K562 (cell line): ENCODE measurements at regions not wholly inside any gene's neighbourhood (a gene's known extent, or its start where the extent isn't known, plus 50 kb on each side); places are given as distances from the start of the nearest gene placed in this dataset.

Experiments used
- ATAC-seq: fragments of 200-7000 bp; cut with Tn5 transposase; 3 replicates; pipeline ENCODE4 v1.9.1; 2020; ENCODE audit warnings: moderate library complexity
- BruUV-seq: library from RNA; stranded (reverse); fragments of 400-500 nt; replicated peaks from 2 replicates; lab custom pipeline; 2021; lab: Mats Ljungman, UMichigan
- CTCF ChIA-PET: fragments of 300-600 bp; formaldehyde crosslinking; extraction: SDS; loops from one replicate; lab custom pipeline; 2021; ENCODE audit warnings: low intra/inter-chr PET ratio; lab: Yijun Ruan, JAX
- POLR2A ChIA-PET: fragments of 300-600, 350-650 bp; sonication (Branson Sonifier 250); formaldehyde crosslinking; extraction: SDS; loops from one replicate; lab custom pipeline; 2021; ENCODE audit warnings: antibody characterized with exemption, inconsistent platforms; lab: Yijun Ruan, JAX
- DNase-seq, 4 experiments: peaks; one replicate each; pipeline versions ENCODE4 v3.0.0 to v3.0.0-alpha.2; 2011 to 2018; ENCODE audit warnings: low spot score in 3 of 4, mixed read lengths in 3 of 4; ENCODE audit errors: extremely low read depth in 1 of 4
- FAIRE-seq: peaks from 2 replicates; lab custom pipeline; 2011; peaks lifted over from hg19 to GRCh38; lab: Jason Lieb, UNC
- H2AFZ ChIP-seq: 2 replicates; pipeline ENCODE4 v1.6.0; 2011; ENCODE audit warnings: low read depth, low read length, control low read depth, inconsistent platforms
- H3K27ac ChIP-seq: fragments of 200-600 bp; 3 replicates; pipeline ENCODE4 v1.8.0; 2011; ENCODE audit warnings: low read depth, mild to moderate bottlenecking, control low read depth, inconsistent platforms, low read length, moderate library complexity, mixed read lengths; ENCODE audit errors: extremely low read depth
- H3K27me3 ChIP-seq, 2 experiments: fragments of 300-600 bp in 1 of 2; 2 replicates in 1 of 2; 3 replicates in 1 of 2; pipeline versions ENCODE4 v1.6.0 to v1.8.0; 2011; ENCODE audit warnings: inconsistent platforms in 2 of 2, low read length in 2 of 2, mild to moderate bottlenecking in 1 of 2, mixed read lengths in 1 of 2, moderate library complexity in 1 of 2; ENCODE audit not compliant: control insufficient read depth in 2 of 2, insufficient read depth in 2 of 2
- H3K36me3 ChIP-seq: fragments of 300-600 bp; 3 replicates; pipeline ENCODE4 v1.8.0; 2011; ENCODE audit warnings: mild to moderate bottlenecking, low read length, inconsistent platforms; ENCODE audit not compliant: control insufficient read depth, insufficient read depth
- H3K4me1 ChIP-seq, 2 experiments: fragments of 200-600 bp in 1 of 2; replicated peaks in 1 of 2; 2 replicates in 1 of 2; 3 replicates in 1 of 2; pipeline versions ENCODE4 v1.5.1 to v1.8.0; 2011; ENCODE audit warnings: inconsistent platforms in 2 of 2, low read length in 2 of 2, mild to moderate bottlenecking in 1 of 2, mixed read lengths in 1 of 2, moderate library complexity in 1 of 2; ENCODE audit not compliant: control insufficient read depth in 2 of 2, insufficient read depth in 2 of 2
- H3K4me2 ChIP-seq: 2 replicates; pipeline ENCODE4 v1.6.1; 2011; ENCODE audit warnings: low read length, control low read depth, inconsistent platforms, mixed read lengths; ENCODE audit not compliant: insufficient read depth
- H3K4me3 ChIP-seq: fragments of 200-600 bp; sonication (generic), shearing (Covaris generic); 2 replicates; pipeline ENCODE4 v1.5.1; 2016; ENCODE audit warnings: control low read depth, inconsistent platforms
- H3K79me2 ChIP-seq: fragments of 200-600 bp; 3 replicates; pipeline ENCODE4 v1.8.0; 2011; ENCODE audit warnings: low read length, inconsistent platforms; ENCODE audit not compliant: control insufficient read depth, insufficient read depth
- H3K9ac ChIP-seq, 2 experiments: 2 replicates each; pipeline versions ENCODE4 v1.6.0 to v1.6.1; 2011; ENCODE audit warnings: low read depth in 2 of 2, low read length in 2 of 2, control low read depth in 1 of 2, inconsistent platforms in 1 of 2, mild to moderate bottlenecking in 1 of 2, mixed read lengths in 1 of 2; ENCODE audit not compliant: insufficient read depth in 1 of 2
- H3K9me1 ChIP-seq: one replicate; pipeline ENCODE4 v1.6.0; 2011; ENCODE audit warnings: inconsistent platforms, mild to moderate bottlenecking, low read length, moderate library complexity; ENCODE audit not compliant: control insufficient read depth, insufficient read depth
- H3K9me3 ChIP-seq: replicated peaks from 2 replicates; pipeline ENCODE4 v1.5.1; 2011; ENCODE audit warnings: low read depth, low read length, inconsistent platforms; ENCODE audit not compliant: control insufficient read depth, insufficient read depth
- H4K20me1 ChIP-seq: replicated peaks from 2 replicates; pipeline ENCODE4 v1.6.1; 2011; ENCODE audit warnings: low read length, inconsistent platforms, mixed read lengths; ENCODE audit not compliant: control insufficient read depth, insufficient read depth
- E4F1 ChIP-seq: fragments of 250-450 bp; sonication (Bioruptor Pico); IDR thresholded peaks from 2 replicates; pipeline ENCODE4 v1.5.0; 2021; ENCODE audit warnings: mild to moderate bottlenecking, borderline replicate concordance
- EP400 ChIP-seq: fragments of 450-650 bp; IDR thresholded peaks from 2 replicates; pipeline ENCODE4 v1.6.1; 2017; ENCODE audit warnings: antibody characterized with exemption, mild to moderate bottlenecking, moderate library complexity
- JUND ChIP-seq, 2 experiments: IDR thresholded peaks; 2 replicates in 1 of 2; 3 replicates in 1 of 2; pipeline ENCODE4 v1.6.1; 2011; ENCODE audit warnings: borderline replicate concordance in 2 of 2, low read depth in 2 of 2, low read length in 2 of 2, improper control_type of control experiment in 1 of 2, missing biosample characterization in 1 of 2, missing genetic modification characterization in 1 of 2, missing genetic modification reagents in 1 of 2
- TBP ChIP-seq: optimal IDR thresholded peaks from 2 replicates; pipeline ENCODE3; 2011; ENCODE audit warnings: low read depth, low read length, improper control_type of control experiment
- WGBS: fragments of 100-300 bp; shearing (Covaris generic); methylation state at CpG from one replicate; pipeline ENCODE4 v1.1.6; 2016; ENCODE audit warnings: low coverage, mixed read lengths; ENCODE audit not compliant: insufficient coverage; ENCODE audit errors: missing lambda C conversion rate; 5-methylcytosine and 5-hydroxymethylcytosine counted together
- in situ Hi-C: fragments of 300-500 bp; cut with MboI; formaldehyde crosslinking; loops from 4 replicates; pipeline ENCODE4 v1.15.0; 2018; ENCODE audit warnings: inconsistent platforms, mixed read lengths
- intact Hi-C: fragments of 100-400 bp; cut with micrococcal nuclease; formaldehyde crosslinking; loops from 2 replicates; pipeline ENCODE4 v1.14.2; 2022

- in situ Hi-C loops: no loop called here
- POLR2A ChIA-PET: no interaction called here
- H3K36me3 ChIP-seq: no peaks in the 10 kb centered on the region
- no TSS peak for BruUV-seq
- CTCF ChIA-PET: no interaction called here
- no peak overlapping the region for H3K4me3 ChIP-seq
- H3K9ac ChIP-seq: no peak overlapping the region
- no peak for FAIRE-seq
- TF ChIP-seq EP400: no peak
- no peak for TF ChIP-seq JUND (IDR thresholded peaks at IDR 0.05; ENCODE audit: borderline replicate concordance, low read depth, low read length)
- TF ChIP-seq JUND (tag; IDR thresholded peaks at IDR 0.05; ENCODE audit: borderline replicate concordance, low read depth, low read length): no peak
- TF ChIP-seq TBP: no peak
- no peak for TF ChIP-seq E4F1 (CRISPR knock-in tag)
- TF ChIP-seq, all 486 proteins: peak for 0
- Histone ChIP-seq H4K20me1 (no peaks in the 10 kb centered on the region), H3K27me3 (no peaks in the 10 kb centered on the region), H3K4me2 (no peak overlapping the region), H3K9me3 (no peaks in the 10 kb centered on the region; the same call in 1 of the 2 replicates), H2AFZ (no peak overlapping the region), H3K9me1 (no peaks in the 10 kb centered on the region), H3K4me1 (no peaks in the 10 kb centered on the region), H3K27ac (no peak overlapping the region), H3K79me2 (no peaks in the 10 kb centered on the region)
- intact Hi-C loops: no loop called here
- WGBS: 1% methylated on average over 5 of the region's 5 CpGs
- ATAC-seq: no peak
- no peak for DNase-seq
Observed at GRCh38 chr18:28794459-28795245, 617.7 kb upstream of the CDH2 start.
